Medulla oblongata (tissue), 1 donor: ENCODE measurements at regions not wholly inside any gene's neighbourhood (a gene's known extent, or its start where the extent isn't known, plus 50 kb on each side); places are given as distances from the start of the nearest gene placed in this dataset.

ENCODE experiments used
- DNase-seq: peaks from one replicate; pipeline ENCODE4 v3.0.0-alpha.2; 2015; ENCODE audit errors: extremely low spot score

GRCh38 chr7:21092766-21093702 lies 306.3 kb upstream of the SP8 start:
- no peak for DNase-seq

DNA sequence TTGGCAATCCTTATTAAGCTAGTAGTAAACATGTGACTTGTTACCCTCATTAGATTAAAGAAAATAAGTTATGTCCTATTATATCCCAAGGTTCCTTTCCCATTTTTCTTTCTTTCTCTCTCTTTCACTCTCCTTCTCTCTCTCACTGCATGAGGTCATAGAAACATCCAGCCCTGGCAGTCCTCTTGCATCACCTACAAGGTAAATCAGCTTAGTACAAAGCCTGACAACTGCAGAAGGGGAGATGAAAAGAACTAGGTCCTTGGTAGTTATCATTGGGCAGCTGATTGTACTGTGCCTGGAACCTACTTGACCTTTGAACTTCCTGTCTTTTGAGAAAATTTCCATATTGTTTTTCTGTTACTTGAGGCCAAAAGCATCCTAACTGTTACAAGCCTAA lies 307.9 kb upstream of the SP8 start:
- DNase-seq, result no peak

DNA sequence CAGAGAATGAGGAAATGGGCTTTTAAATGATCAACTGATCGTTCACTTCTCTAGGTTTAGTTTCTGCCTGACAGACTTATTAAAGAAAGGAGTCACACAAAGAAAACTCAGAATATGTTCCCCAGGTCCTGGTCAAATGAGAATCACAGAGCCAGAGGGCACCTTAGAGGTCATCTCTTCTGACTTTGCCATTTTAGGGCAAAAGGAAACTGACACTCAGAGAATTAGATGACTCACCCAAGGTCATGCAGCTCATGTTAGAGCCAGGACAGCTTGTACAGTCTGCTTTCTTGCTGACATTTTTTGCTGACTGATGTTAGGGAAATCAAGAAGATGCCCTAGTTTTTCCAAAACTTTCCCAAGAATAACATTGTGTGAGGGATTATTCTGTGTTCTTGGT lies 312.7 kb upstream of the SP8 start:
- no peak for DNase-seq

DNA sequence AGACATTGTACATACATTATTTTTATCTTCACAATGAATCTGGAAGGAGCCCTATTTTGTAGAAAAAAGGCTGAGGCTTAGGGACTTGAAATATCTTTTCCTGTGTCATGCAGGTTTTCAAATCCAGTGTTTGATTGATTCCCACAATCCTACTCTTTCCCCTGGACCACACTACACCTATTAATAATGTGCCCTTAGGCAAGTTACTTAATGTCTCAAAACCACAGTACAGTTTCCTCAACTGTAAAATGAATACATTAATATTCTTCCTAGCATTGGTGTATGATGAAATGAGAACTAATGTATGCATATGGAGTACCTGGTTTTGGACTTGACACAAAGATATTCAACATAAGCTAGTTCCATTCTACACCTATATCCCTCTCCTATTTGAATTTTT lies 313.3 kb upstream of the SP8 start:
- no peak for DNase-seq

GRCh38 chr7:21101541-21101940 lies 314.9 kb upstream of the SP8 start:
- DNase-seq, result no peak

GRCh38 chr7:21103426-21104123 lies 316.9 kb upstream of the SP8 start:
- DNase-seq, result no peak

DNA sequence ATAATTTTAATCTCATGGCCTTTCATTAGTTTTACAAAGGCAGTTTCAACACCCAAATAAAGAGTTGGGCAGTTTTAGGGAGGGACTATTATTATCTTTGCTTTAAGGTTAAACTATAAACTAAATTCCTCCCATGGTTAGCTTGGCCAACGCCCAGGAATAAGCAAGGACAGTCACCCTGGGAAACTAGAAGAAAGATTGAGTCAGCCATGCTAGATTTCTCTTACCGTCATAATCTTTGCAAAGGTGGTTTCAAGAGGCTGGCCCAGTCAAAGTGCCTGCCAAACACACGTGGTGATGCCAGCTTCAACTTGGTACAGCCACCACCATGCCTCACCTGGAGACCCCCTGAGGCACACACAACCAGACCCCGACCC lies 317.4 kb upstream of the SP8 start:
- DNase-seq, result no peak

- no peak for DNase-seq
These were observed 319.6 kb upstream of the SP8 start for GRCh38 chr7:21106296-21106732.

- DNase-seq, result no peak
These were observed 320.4 kb upstream of the SP8 start for GRCh38 chr7:21107101-21107500.

GRCh38 chr7:21108182-21108581 lies 319.7 kb upstream of the SP4 start:
- no peak for DNase-seq

GRCh38 chr7:21113609-21114415 lies 314.1 kb upstream of the SP4 start:
- DNase-seq, result no peak

GRCh38 chr7:21123586-21123985 lies 304.3 kb upstream of the SP4 start:
- no peak for DNase-seq

DNA sequence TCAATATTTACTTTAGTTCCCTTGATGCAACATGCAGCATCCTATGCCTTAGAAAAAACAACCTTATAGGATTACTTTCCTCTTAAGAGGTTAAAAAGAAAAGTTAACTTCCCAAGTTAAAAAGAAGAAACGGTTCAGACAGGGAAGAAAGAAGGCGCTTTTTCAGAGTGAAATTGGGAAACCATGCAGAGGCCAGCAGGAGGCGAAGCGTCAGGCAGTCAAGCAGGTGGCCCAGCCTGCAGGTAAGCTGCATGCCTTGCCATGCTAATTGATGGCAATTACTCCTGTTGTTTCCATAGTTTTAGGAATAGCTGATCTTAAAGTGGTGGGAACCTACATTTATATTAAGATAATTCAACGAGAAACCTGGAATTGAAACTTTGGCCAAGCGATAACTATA lies 302.6 kb upstream of the SP4 start:
- no peak for DNase-seq

GRCh38 chr7:21128062-21128817 lies 299.6 kb upstream of the SP4 start:
- no peak for DNase-seq

DNA sequence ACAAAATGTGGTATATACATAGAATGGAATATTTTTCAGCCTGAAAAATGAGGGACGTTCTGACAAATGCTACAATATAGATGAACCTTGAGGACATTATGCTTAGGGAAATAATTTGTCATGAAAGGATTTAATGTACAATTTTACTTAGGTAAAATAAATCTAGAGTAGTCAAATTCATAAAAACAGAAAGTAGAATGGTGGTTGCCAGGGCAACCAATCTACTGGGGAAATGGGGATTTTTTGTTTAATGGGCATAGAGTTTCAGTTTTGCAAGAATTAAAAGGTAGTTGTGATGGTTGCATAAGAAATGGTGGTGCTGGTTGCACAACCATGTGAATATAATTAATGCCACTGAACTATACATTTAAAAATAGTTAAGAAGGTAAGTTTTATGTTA lies 296.0 kb upstream of the SP4 start:
- DNase-seq, result no peak

- no peak for DNase-seq
These were observed 293.3 kb upstream of the SP4 start for GRCh38 chr7:21134631-21135030.

- no peak for DNase-seq
These were observed 292.4 kb upstream of the SP4 start for GRCh38 chr7:21135437-21135836.

GRCh38 chr7:21137640-21138039 lies 290.2 kb upstream of the SP4 start:
- no peak for DNase-seq

DNA sequence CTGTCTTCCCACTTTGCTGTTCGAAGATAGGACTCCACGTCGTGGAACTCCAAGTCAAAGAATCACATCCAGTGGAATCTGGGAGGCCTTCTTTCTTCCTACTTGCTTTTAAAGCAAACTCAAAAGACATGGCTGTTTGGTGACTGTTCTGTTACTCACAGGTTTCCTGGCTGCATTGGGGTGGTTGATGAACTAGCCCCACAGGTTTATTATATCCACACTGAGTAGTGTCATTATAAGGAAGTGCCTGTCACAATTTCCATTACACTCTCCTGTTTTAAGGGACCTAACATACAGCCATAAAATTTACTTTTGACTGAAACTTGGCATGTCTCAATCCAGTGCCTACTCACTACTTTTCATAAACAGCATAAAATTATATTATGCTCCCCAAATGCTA lies 287.3 kb upstream of the SP4 start:
- DNase-seq, result no peak

DNA sequence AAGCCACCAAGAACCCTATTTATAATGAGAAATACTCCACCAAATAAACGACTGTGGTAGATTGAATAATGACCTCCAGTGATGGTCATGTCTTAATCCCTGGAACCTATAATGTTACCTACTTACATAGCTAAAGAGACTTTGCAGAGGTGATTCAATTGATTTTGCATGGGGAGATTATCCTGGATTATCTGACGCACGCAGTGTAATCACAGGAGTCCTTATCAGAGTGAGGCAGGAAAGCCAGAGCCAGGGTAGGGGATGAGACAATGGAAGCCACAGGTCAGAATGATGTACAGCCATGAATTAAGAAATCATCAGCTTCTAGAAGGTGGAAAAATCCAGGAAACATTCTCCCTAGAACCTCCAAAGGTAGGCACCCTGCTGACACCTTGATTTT lies 286.4 kb upstream of the SP4 start:
- DNase-seq, result no peak

DNA sequence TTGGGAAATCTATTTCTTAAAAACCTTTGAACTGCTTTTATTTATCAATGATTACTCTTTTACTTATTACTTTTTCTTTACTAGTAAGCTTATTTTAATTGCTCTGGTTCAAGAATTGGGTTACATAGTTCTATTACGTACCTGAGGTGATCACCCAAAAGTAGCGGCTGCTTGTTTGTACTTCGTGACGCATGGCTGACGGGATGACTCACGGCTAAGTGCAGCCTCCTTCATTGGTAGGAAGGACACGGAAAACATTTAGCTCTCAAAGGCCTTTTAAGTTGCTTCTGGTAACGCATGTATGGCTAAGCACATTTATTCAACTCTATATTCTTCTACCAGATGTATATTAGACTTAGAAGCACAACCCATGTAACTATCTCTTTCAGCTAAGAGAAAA lies 285.8 kb upstream of the SP4 start:
- DNase-seq, result no peak
